NCI-H1092 treated with DMSO at 0.1 percent for 48 hours (cell line): ENCODE measurements at regions not wholly inside any gene's neighbourhood (a gene's known extent, or its start where the extent isn't known, plus 50 kb on each side); places are given as distances from the start of the nearest gene placed in this dataset.

ENCODE experiments used
- DNase-seq: peaks from one replicate; lab custom pipeline; 2025; lab: John Stamatoyannopoulos, UW

DNA sequence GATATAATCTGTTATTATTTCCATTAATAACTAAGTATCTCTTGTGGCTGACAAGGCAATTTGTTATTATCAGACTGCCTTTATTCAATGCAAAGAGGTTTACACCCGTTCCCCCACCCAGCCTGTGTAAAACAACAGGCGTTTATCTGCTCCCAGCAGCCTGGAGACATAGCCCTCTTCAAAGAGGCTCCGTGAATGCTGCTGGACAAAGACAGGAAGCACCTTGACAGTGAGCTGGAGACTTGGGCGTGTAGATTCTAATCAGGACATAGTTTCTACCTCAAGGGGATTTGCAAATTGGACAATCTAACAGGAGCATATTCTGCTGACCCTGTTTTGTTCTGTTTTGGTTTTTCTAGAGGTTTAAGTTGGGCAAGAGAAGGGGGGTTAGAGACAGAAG is 733.0 kb upstream of the KIRREL3 start:
- DNase-seq = no peak

DNA sequence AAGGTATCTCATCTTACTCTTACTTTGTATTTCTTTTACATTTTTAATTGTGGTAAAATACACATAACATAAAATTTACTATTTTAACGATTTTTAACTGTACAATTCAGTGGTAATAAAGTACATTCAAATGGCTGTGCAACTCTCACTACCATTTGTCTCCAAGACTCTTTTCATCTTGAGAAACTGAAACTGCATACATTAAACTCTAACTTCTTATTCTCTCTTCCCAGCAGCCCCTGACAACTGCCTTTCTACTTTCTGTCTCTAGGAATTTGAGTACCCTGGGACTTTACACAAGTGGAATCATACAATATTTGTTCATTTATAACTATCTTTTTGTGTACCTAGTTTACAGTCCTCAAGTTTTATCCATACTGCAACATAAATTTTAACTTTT is 725.8 kb upstream of the KIRREL3 start:
- no peak for DNase-seq

DNA sequence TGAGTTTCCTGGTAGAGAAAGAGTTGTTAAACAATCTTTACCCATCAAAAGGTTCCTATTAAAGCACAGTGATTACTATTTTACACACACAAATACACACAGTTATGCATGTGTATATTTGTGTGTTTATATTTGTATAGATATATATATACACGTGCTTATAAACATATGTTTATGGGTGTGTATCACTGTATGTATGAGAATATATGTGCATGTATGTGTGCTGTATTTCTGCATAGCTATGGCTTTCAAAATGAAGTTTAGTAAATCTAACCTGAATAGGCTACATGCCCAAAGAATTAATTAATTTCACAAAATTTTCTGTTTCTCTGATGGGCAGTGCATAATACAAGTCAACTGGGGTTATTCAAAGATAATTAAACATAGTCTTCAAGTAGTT is 723.1 kb upstream of the KIRREL3 start:
- no peak for DNase-seq

DNA sequence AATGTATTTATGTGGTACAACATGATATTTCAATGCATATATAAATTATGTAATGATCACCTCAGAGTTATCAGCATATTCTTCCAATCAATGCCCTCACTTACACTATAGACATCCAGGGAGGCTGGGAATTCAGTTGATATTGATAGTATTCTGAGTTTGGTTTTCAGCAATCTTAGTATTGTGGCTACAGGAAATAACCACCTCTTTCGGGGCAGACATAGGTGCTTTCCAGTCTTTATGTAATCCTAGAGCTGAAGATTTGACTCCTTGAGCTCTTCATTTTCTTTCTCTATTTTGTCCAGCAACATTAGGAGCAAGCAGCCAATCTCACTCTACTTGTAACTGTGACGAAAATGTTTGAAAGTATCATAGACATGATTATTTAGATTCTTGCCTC is 712.7 kb upstream of the KIRREL3 start:
- DNase-seq = no peak

DNA sequence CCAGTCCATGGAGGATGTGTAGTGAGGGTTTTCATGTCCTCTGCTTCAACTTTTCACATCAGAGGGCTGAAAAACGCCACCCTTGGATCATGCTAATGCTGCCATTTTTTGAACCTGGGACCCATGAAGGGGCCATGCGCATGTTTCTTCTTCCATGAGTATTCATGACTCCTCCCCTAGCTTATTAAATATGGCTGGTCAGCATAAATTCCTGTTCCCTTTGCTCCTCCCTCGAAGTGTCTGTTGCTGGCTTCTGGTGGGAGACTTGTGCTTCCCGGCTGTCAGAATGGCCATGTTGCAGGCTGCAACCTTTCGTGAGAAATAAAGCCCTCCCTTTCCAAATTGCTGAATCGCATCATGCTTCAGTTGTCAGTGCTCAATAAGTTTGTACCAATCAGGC is 711.2 kb upstream of the KIRREL3 start:
- DNase-seq = no peak

DNA sequence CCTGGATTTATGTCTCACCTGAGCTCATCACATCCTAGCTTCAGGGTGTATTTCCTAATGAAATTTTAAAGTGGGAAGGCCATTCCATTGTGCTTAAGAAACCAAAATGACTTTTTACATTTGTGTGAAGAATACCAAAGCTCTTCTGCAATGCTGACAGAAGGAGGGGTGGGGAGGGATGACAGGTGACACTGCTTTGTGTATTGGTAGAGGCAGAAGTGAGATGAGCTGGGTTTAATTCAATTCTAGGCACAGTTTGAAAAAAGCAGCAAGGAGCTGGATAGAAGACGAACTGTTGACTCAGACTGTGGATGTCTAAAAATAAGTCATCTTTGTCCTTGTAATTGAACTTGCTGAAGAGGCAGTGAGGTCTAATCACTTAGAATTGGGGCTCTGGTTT is 710.3 kb upstream of the KIRREL3 start:
- no peak for DNase-seq

DNA sequence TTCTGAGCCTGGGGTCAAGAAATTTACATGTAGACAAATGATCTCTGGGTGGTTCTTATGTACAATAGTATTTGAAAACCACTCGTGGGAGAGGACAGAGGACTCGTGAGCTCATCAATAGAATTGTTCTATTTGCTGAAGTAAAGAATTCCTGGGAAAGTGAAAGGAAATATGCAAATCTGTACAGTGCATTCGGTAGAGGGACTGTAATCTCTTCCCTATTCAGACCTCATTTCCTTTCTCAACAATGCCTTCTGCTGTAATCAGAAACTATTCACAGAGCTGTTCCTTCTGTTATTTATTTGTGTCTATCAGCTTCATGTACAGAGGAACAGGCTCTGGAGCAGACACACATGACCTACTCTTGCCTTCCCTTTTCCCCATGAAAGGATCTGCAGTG is 709.4 kb upstream of the KIRREL3 start:
- no peak for DNase-seq

DNA sequence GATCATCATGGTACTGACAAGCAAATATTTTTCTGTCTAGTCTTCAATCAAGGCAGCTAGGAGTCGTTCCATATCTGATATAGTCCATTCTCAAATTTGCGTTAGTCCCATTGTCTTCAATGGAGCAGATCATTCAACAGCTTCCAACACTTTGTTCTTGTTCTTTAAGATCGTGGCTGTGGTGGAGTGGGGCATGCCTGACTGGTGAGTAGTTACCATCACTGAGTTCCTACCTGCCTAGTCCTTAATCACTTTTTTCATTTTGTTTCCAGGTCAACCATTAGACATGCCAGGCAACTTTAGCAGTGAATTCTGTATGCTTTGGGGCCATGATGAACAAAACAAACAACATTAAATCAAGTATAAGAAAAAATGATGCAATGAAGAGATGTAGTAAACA is 693.1 kb upstream of the KIRREL3 start:
- DNase-seq = no peak

DNA sequence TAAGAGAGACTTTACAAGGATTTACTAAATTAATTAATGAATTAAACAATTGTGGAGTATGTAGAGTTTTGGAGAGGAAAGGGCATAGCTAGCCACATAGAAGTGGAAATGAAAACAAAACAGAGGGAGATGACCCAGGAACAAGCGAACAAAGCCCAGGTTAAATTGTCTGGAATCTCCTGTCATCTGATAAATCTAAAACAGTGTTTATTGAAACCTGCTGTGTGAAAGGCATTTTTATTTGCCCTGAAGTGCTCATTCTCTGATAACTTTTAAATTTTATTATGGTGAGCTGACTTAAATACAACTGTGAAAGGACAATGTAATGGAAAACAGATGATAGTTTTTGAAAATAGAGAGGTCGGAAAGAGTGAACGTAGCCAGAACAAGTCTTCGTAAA is 682.8 kb upstream of the KIRREL3 start:
- no peak for DNase-seq

DNA sequence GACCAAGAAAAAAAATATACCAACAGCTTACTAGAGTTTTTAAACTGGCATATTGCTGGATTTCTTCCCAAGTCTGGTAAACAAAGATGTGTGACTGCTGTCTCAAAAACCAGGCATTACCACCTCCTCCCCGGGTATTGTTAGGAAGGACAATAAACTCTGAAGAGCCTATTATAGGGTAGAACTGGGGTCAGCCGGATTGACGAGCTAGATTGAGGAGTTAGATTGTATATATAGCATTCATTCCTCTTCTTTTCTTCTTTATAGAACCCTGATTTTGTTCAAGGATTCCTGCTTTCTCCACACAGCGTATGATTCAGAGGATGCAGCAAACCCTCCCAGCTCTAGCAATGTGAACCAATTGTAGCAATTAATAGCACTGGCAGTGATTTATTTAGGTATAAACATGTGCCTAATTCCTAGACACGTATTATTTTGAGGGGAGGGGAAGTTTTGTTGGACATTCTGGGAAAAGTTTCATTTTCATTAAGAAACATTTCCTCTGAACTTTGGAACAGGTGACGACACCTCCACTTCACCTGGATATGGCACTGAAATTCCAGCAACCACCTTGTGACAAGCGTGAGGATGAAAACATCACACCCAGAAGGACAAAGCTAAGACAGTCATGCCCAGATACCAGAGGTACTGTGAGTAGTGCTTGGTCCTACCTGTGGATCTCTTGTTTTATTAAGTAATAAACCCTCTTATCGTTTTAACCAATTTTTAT is 679.4 kb upstream of the KIRREL3 start:
- DNase-seq = no peak

DNA sequence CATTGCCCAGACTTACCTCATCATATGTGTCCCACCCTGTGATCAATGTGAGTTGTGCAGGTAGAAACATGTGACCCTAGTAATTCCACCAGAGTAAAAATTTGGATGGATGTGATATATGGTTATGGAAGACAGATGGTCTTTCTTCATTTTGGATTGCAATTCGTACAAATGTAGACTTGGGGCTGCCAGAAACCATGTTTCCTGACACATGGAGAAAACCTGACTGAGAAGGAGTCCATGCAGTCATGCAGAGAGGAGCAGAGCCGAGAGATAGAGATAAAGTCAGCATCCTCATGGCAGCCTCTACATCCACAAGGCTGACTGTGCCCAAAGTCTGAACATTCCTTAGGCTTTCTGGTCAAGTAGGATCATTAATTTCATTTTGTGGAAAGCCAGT is 678.1 kb upstream of the KIRREL3 start:
- no peak for DNase-seq

DNA sequence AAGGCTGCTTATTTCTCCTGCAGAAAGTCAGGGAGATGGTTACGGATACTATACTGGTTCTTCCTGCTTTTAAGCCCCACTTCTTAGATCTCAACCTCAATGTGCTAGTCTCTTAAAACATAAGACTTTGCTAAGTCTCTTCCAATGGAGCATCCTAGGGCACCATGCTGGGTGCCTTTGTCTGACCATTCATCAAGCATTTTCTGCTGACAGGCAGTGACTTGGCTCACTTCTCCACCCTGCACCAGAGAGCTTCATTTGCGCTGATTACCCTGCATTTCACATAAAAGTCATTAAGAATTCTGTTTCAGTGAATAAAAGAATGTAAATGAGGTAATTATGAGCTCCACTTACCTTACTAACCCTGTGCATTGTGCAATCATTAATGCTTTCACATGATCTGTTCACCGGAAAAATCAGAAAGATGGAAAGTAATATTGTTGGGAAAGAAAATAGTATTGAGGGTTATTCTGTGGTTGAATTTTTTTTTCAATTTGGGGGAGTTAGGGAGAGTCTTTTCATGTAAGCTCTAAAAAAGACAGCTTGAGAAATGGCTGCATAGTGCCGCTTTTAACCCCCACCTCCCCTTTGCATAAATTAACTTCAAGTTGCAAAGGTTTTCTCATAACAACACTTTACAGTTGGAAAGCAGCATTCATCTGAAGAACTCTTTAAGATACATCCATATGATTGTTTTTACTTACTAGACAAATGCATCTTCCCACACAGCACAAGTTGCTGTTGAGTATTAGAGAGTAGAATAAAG is 677.3 kb upstream of the KIRREL3 start:
- DNase-seq = no peak

DNA sequence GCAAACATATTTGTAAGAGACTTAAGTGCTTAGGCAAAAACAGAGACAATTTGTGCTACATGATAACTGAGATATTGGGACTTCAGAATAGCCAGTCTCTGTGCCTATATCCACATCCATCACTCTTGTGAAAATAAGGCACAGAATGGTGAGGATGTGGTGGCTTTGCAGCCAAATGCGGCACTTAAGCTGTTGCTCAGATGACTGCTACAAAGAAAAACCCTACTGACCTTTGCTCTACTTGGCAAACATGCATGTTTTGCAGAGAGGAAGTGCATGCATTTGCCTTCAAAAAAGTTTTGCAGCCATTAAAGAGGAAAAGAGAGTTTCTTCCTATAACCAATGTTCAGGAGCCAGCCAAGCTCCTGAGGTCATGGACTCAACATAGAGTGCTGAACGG is 675.0 kb upstream of the KIRREL3 start:
- DNase-seq = no peak

DNA sequence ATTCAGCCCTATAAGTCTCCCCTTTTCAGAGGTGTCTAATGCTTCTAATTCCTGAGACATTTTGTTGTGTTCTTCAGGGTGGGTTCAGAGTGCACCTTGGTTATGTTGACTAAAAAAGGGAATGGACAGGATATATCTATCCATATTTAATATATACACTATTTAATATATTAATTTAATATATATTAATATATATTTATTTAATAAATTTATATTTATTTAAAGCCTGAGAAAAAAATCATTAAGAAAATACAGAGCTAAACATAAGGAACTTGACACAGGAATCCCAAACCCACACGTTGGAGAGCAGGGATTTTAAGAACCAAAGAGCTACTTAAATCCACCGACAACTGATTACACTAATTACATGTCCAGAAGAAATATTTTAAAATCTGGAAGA is 674.2 kb upstream of the KIRREL3 start:
- DNase-seq = no peak

DNA sequence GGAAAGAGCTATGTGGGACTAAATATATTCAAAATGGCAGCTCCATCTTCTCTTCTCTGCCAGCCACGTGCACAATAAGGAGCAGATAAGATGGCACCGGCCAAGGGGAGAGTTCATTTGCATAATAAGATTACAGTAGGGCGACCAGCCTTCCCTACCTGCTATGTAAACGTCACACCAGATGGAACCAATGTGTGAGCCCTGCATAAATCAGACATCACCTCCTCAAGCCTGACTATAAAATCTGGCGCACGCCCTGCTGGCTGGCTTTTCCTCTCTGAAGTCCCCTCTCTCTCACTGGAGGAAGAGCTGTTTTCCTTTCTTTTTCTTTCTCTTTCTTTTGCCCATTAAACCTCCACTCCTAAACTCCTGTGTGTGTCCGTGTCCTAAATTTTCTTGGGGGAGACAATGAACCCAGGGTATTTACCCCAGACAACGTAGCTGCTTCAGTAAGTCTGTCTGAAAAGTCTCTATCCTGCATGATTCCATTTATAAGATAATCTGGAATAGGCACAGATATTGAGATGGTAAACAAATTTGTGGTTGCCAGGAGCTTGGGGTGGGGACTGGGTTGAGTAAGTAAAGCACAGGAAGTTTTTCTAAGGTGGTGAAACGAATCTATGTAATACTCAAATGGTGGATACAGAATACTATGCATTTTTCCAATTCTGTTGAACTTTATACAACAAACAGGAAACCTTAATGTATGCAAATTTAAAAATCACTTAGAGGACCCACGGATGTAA is 670.0 kb upstream of the KIRREL3 start:
- DNase-seq = no peak

DNA sequence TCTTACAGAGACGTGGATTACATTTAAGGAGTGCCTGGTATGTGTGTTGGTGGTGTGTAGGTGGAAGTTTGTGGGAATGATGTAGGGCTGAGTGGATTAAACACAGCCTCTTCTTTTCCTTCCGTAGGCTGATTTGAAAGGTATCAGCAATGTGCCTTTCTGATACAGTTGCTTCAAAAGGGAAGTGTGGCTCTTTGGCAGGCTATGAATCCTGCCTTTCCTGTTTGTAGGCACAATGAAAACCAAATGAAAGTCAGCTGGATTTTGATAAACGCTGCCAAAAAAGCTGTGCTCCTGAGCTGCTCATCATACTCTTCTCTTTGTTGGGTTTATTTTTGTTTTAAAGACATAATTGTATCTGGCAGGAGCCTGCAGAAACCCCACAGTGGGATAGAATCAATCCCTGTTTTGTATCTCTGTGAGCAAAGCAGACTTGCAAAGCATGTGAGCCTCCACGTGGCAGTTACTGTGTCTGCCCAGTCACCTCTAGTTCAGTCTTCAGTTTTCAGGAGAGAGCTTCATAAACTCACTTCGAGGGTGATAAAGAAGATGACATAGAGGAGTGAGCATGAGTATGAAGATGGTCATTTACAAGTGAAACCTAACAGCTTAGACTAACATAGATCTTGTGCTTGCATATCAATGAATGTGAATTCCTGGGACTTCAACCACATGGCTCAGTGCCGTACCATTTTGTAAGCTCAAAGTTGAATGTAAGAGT is 655.7 kb upstream of the KIRREL3 start:
- peak; percentile 68 for DNase-seq

DNA sequence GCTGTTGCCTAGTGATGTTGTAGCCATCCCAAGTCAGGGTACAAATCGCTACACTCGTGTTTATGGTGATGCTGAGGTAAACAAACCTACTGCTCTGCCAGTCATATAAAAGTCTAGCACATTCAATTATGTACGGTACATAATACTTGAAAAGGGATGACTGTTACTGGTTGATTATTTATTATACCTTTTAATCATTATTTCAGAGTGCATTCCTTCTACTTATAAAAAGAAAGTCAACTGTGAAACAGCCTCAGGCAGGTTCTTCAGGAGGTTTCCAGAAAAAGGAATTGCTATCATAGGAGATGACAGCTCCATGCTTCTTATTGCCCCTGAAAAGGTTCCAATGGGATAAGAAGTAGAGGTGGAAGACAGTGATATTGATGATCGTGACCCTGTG is 652.5 kb upstream of the KIRREL3 start:
- DNase-seq = no peak

DNA sequence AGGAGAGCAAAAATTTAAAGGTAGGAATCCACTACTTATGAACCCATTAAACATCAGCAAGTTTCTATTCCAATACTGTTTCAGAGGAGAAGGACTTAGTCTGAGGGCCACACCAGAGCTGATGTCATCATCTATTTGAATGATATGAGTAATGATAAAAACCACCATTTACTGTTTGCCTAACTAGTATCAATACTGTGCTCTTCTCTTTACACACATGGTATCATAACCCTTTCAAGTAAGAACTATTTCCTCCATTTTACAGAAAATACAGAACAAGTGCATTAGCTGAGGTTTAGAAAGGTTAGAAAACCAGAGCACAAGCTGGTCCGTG is 651.3 kb upstream of the KIRREL3 start:
- no peak for DNase-seq

DNA sequence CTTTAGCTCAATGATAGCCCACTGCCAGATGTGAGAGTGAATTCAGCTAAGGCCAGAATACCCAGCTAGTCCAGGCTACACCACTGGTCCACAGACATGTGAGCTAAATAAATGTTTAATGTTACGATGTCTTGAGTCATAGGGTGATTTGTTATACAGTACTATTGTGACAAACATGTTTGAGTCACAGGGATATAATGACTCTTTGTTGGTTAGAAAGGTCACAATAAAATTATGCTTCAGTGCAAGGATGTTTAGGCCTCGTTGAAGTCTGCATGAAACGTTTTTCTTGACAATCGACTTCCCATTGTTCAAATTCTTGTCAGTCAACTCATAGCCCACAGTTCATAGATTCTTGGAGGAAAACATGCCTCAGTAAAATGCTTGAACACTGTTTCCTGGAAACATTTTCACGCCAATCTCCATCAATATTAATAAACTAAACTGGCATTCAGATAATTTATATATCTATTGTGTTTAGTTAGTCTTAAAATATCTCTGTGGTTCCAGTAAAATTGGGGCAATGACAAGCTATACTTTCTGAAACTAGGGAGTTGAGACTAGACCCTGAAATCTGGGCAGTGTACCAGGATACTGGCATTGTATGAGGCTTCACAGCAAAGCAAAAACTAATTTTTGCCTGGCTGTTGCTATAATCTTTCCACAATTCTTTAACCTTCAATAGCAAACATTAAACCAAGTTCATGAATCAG is 650.8 kb upstream of the KIRREL3 start:
- no peak for DNase-seq

DNA sequence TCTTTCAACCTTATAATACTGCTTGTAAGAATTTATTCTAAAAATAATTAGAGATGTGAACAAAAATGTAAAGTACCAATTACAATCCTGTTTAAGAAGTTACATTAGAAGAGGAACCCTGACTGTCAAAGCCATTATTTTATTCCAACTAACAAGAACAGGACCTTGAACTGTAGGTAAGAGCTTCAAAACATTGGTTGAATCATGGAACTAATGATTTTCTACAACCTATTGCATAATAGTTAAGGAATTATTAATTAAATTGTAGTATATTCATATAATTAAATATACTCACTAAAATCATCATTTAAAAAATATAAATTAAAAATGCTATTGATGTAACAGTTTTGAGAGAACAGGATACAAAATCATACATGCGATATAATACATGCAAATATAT is 649.4 kb upstream of the KIRREL3 start:
- no peak for DNase-seq

DNA sequence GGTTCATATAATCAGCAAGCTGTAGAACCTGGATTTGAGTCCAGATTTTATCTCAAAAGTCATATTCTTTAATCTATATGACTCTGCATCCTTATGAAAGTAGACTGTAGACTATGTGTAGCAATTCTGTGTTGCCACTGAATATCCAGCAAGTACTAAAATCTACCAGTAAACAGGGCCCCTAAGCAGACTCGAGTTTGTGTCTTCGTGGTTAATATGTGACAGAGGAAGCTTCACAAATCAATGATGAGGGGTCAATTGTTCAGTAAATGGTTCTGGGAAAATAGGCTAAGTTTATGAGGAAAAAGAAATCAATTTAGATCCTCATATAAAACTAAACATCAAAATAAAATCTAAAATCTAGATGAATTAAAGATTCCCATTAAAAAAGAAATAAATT is 648.5 kb upstream of the KIRREL3 start:
- no peak for DNase-seq

DNA sequence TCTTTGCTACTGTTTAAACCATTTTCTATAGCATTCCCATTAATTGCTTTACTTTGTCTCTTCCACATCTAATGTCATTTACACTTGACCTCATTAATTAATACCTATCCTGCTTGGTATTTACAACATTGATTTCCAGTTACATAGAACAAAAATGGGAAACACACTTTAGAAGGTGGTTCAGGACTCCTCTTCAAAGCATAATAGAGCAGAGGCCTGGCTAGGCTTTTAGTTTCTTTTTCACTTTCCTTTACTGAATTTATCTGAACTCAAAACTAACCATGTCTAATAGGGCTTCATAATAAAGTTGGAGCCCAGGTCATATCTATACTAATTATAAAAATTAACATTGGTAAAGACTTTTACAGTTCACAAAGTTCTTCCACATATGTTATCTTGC is 648.0 kb upstream of the KIRREL3 start:
- DNase-seq = no peak
